ENCODE measurements at regions not wholly inside any gene's neighbourhood (a gene's known extent, or its start where the extent isn't known, plus 50 kb on each side); places are given as distances from the start of the nearest gene placed in this dataset.
A peak's percentile ranks its signal among the peaks of the same experiment; 100 is the strongest.
"Not testable (repeated sequence)": the region's sequence is repeated elsewhere in the genome, so short reads cannot be mapped to it uniquely, and the experiment has no call there.

DNA sequence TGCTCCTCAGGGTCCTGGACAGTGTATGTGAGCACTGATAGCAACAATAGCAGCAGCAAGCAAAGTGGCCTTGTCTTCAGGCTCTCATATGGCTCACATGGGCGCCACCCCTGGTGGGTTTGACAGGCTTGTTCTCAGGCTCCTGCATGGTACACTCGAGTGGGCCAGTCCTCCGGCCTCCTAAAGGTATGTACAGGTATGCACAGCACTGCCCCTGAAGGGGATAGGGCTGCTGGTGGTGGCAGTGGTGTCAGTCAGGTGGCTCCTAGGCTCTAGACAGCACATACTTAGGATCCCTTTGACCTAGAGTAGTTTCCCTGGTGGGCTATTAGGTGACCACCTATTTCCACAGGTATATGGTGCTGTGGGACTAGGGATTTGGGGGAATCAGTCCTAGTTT, 79.8 kb downstream of the LGALS9B start:
- not testable (repeated sequence) for DNase-seq (ENCODE audit: low spot score)

DNA sequence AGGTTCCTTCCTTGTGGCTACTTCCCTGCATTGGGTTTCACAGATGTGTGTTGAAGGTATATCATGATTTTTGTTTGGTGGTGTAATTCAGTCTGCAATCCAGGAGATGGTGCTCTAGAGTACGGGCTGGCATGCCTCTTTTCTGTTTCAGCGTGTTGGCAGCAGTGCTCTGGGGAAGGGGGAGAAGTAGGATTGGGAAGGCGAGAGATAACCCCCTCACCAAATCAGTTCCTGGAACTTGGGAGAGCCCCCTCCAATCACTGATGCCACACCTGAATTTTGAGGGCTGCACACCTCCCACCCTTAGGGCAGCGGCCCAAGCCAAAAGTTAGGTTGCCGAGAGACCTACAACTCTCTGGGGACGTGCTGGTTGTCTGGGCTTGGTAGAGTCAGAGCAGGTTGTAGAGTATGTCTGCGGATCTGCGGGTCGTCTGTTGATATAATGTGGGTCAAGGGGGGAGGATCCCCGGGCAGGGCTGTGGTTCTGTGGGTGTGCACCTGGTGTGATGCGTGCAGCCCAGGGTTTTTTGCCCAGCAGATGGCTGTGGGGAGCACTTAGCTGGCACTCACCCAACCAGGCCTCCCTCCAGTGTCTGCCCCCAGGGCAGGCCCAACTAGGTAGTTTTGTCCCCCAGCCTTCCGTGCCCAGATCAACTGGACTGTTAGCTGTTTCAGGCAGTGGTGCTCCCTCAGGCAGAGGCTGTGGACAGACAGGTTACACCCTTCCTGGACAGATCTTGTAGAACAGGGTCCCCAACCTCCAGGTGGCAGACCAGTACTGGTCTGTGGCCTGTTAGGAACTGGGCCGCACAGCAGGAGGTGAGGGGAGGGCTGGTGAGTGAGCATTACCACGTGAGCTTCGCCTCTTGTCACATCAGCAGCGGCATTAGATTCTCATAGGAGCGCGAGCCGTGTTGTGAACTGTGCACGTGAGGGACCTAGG, 85.7 kb downstream of the LGALS9B start:
- TF ChIP-seq, protein P1, sequence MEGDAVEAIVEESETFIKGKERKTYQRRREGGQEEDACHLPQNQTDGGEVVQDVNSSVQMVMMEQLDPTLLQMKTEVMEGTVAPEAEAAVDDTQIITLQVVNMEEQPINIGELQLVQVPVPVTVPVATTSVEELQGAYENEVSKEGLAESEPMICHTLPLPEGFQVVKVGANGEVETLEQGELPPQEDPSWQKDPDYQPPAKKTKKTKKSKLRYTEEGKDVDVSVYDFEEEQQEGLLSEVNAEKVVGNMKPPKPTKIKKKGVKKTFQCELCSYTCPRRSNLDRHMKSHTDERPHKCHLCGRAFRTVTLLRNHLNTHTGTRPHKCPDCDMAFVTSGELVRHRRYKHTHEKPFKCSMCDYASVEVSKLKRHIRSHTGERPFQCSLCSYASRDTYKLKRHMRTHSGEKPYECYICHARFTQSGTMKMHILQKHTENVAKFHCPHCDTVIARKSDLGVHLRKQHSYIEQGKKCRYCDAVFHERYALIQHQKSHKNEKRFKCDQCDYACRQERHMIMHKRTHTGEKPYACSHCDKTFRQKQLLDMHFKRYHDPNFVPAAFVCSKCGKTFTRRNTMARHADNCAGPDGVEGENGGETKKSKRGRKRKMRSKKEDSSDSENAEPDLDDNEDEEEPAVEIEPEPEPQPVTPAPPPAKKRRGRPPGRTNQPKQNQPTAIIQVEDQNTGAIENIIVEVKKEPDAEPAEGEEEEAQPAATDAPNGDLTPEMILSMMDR (IDR thresholded peaks at IDR 0.05; ENCODE audit: extremely low read depth, missing control alignments) = peak; percentile 42
- peak; percentile 28 for DNase-seq (ENCODE audit: low spot score)

DNA sequence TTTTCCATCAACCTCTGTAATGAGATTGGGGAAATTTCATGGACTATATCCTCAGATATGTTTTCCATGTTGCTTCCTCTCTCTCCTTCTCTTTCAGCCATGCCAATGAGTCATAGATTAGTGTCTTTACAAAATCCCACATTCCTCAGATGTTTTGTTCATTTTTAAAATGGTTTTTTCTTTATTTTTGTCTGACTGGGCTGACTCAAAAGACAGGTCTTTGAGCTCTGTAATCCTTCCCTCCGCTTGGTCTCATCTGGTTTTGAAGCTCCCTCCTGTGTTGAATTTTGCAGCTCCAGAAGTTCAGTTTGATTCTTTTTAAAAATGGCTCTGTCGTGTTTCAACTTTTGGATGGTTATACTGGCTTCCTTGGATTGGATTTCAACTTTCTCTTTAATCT, 86.7 kb downstream of the LGALS9B start:
- not testable (repeated sequence) for DNase-seq (ENCODE audit: low spot score)

DNA sequence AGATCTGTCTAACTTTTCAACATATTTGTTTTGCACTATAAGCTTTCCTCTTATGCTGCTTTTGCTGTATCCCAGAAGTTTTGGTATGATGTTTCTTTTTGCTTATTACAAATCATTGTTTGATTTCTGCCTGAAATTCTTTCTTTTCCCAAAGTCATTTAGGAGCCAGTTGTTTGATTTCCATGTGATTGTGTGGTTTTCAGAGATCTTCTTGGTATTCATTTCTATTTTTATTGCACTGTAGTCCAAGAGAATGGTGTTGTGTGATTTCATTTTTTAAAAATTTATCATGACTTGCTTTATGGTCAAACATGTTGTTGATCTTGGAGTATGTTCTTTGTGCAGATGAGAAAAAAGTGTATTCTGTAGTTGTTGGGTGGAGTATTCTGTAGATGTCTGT, 88.1 kb downstream of the LGALS9B start:
- not testable (repeated sequence) for DNase-seq (ENCODE audit: low spot score)

DNA sequence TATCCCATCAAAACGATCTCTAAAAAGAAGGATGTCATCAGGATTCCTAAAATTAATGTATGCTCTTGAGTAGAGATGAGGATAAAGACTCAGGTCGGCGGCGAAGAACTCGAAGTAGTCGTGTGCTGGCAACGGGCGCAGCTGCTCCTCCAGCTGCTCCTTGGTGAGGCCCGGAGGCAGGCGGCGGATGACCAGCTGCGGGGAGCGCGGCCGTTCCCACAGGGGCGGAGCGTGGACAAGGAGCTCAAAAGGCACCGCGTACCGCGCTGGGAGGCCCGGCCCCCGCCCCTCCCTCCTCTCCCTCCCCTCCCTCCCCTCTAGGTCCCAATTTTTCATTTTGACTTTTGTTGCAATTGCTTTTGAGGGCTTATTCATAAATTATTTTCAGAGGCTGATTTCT, 90.7 kb downstream of the LGALS9B start:
- DNase-seq (ENCODE audit: low spot score) = not testable (repeated sequence)

DNA sequence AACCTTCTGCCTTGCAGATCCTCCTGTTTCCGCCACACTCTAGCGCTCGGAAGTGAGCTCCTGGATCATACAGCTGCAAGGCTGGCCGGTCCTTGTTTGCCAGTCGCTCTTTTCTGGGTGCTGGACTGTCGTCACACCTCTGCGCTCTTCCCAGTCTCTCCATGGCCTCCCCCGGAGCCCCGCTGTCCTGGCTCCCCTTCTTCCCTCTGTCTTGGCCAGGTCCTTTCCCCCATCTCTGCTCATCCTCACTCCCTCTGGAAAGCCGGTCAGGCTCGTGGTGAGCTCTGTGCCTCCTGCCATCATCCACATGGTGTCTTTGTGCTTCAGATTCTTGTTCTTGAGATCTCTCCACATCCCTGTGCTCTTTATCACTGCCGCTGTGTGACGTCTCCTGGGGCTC, 91.6 kb downstream of the LGALS9B start:
- DNase-seq (ENCODE audit: low spot score) = not testable (repeated sequence)

Data from GM20000 (cell line).